Suprapubic skin (tissue), 4 donors: ENCODE measurements at regions not wholly inside any gene's neighbourhood (a gene's known extent, or its start where the extent isn't known, plus 50 kb on each side); places are given as distances from the start of the nearest gene placed in this dataset.

Experiments used
- CTCF ChIP-seq, 2 donors: fragments of 200-600 bp in 1 of 2; fragments of 450-650 bp in 1 of 2; sonication (generic) in 1 of 2; IDR thresholded peaks; one replicate each; pipeline ENCODE4 v1.5.1; 2016 to 2019; ENCODE audit warnings: antibody characterized with exemption in 2 of 2, mild to moderate bottlenecking in 1 of 2, moderate library complexity in 1 of 2
- EP300 ChIP-seq: sonication (generic); formaldehyde crosslinking; IDR thresholded peaks from one replicate; pipeline ENCODE4 v1.6.1; 2017; ENCODE audit warnings: antibody characterized with exemption
- POLR2AphosphoS5 ChIP-seq, 3 donors: sonication (generic); formaldehyde crosslinking; IDR thresholded peaks; one replicate each; pipeline ENCODE4 v1.6.1; 2017; ENCODE audit warnings: antibody characterized with exemption in 3 of 3

- TF ChIP-seq CTCF (IDR thresholded peaks at IDR 0.05) (no peak), POLR2AphosphoS5 (IDR thresholded peaks at IDR 0.05) (no peak), EP300 (no peak)
Observed at GRCh38 chr9:81789721-81790120, 100.4 kb upstream of the TLE1 start.
